ENCODE measurements at regions not wholly inside any gene's neighbourhood (a gene's known extent, or its start where the extent isn't known, plus 50 kb on each side); places are given as distances from the start of the nearest gene placed in this dataset.

- Mint-ChIP-seq H3K9me3 (no peaks in the 10 kb centered on the region), H3K27ac (no peak overlapping the region), H3K36me3 (no peaks in the 10 kb centered on the region), H3K27me3 (peaks cover 23% of the 10 kb centered on the region), H3K4me3 (no peak overlapping the region), H3K4me1 (ENCODE audit: unreplicated experiment) (peaks cover 4% of the 10 kb centered on the region)
- DNase-seq (ENCODE audit: extremely low spot score, unreplicated experiment), result peak; percentile 47
- TF ChIP-seq, protein P1, sequence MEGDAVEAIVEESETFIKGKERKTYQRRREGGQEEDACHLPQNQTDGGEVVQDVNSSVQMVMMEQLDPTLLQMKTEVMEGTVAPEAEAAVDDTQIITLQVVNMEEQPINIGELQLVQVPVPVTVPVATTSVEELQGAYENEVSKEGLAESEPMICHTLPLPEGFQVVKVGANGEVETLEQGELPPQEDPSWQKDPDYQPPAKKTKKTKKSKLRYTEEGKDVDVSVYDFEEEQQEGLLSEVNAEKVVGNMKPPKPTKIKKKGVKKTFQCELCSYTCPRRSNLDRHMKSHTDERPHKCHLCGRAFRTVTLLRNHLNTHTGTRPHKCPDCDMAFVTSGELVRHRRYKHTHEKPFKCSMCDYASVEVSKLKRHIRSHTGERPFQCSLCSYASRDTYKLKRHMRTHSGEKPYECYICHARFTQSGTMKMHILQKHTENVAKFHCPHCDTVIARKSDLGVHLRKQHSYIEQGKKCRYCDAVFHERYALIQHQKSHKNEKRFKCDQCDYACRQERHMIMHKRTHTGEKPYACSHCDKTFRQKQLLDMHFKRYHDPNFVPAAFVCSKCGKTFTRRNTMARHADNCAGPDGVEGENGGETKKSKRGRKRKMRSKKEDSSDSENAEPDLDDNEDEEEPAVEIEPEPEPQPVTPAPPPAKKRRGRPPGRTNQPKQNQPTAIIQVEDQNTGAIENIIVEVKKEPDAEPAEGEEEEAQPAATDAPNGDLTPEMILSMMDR (conservative IDR thresholded peaks at IDR 0.05), result no peak
Measured at GRCh38 chr4:8727131-8727530, 134.6 kb downstream of the CPZ start.

GRCh38 chr4:8726344-8726851 is 133.8 kb downstream of the CPZ start:
- H3K4me1 Mint-ChIP-seq (ENCODE audit: unreplicated experiment), result peaks cover 4% of the 10 kb centered on the region

DNA sequence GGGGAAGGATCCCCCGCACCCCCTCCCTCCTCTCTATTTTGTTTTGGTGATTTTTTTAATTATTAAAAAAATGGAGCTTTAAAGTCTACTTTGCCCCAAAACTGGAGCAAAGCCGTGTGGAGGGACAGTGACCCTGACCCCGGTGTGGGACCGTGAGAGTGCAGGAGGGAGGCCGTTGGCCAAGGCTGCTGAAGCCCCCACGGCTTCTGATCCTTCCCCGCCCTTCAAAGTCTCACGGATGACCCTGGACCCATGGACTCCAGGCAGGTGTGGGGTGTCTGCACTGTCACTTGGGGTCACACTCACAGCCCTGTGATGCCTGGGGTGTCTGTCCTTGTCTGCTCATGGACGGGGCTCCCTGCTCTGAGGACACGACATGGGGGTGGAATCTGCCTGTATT is 133.3 kb downstream of the CPZ start:
- peaks cover 4% of the 10 kb centered on the region for H3K4me1 Mint-ChIP-seq (ENCODE audit: unreplicated experiment)
- H3K36me3 Mint-ChIP-seq, result no peaks in the 10 kb centered on the region
- H3K9me3 Mint-ChIP-seq, result no peaks in the 10 kb centered on the region
- H3K27me3 Mint-ChIP-seq, result peaks cover 31% of the 10 kb centered on the region
- DNase-seq (ENCODE audit: extremely low spot score, unreplicated experiment), result peak; percentile 56
- TF ChIP-seq, protein P1 (conservative IDR thresholded peaks at IDR 0.05), result no peak
- H3K4me3 Mint-ChIP-seq, result no peak overlapping the region
- H3K27ac Mint-ChIP-seq, result no peak overlapping the region

More at GRCh38 chr4:8726344-8726851, 133.8 kb downstream of the CPZ start:
- DNase-seq (ENCODE audit: extremely low spot score, unreplicated experiment), result peak; percentile 62
- TF ChIP-seq, protein P1 (conservative IDR thresholded peaks at IDR 0.05), result no peak
- Mint-ChIP-seq H3K9me3 (no peaks in the 10 kb centered on the region), H3K36me3 (no peaks in the 10 kb centered on the region), H3K27ac (no peak overlapping the region), H3K27me3 (peaks cover 27% of the 10 kb centered on the region), H3K4me3 (no peak overlapping the region)

- peak; percentile 64 for DNase-seq (ENCODE audit: extremely low spot score, unreplicated experiment)
- TF ChIP-seq, protein P1 (conservative IDR thresholded peaks at IDR 0.05), result no peak
- H3K27me3 Mint-ChIP-seq, result peaks cover 31% of the 10 kb centered on the region
- no peaks in the 10 kb centered on the region for H3K36me3 Mint-ChIP-seq
- H3K27ac Mint-ChIP-seq, result no peak overlapping the region
- H3K4me3 Mint-ChIP-seq, result no peak overlapping the region
- peaks cover 4% of the 10 kb centered on the region for H3K4me1 Mint-ChIP-seq (ENCODE audit: unreplicated experiment)
- H3K9me3 Mint-ChIP-seq, result no peaks in the 10 kb centered on the region
Measured at GRCh38 chr4:8725071-8725841, 132.7 kb downstream of the CPZ start.

GRCh38 chr4:8724436-8725070 is 132.0 kb downstream of the CPZ start:
- no peak overlapping the region for H3K27ac Mint-ChIP-seq
- TF ChIP-seq, protein P1 (conservative IDR thresholded peaks at IDR 0.05), result no peak
- no peaks in the 10 kb centered on the region for H3K36me3 Mint-ChIP-seq
- H3K9me3 Mint-ChIP-seq, result no peaks in the 10 kb centered on the region
- peaks cover 34% of the 10 kb centered on the region for H3K27me3 Mint-ChIP-seq
- DNase-seq (ENCODE audit: extremely low spot score, unreplicated experiment), result peak; percentile 44
- H3K4me3 Mint-ChIP-seq, result no peak overlapping the region
- peaks cover 4% of the 10 kb centered on the region for H3K4me1 Mint-ChIP-seq (ENCODE audit: unreplicated experiment)
